ENCODE measurements at regions not wholly inside any gene's neighbourhood (a gene's known extent, or its start where the extent isn't known, plus 50 kb on each side); places are given as distances from the start of the nearest gene placed in this dataset.

DNA sequence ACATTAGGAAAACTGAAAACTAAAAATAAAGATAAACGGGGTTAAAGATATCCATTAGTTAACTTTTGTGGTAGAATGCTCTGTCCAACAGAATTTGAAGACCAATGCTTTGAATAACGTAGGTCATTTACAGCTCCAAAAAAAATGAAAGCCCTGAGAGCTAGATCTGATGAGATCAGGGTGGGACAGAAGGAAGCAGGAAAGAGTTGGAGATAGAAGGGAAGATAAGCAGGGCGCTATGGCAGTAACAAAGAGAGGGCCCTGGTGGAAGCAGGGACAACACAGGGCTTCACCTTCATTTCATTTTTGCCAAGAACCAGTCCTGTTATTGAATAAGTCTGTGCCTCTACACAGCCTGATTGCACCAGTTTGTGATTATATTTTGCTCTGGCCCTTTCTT is 51.0 kb upstream of the RGS8 start:
- DNase-seq (ENCODE audit: low spot score) (no peak), ATAC-seq (no peak)
- intact Hi-C loops (cut with DNase I): no loop called here

DNA sequence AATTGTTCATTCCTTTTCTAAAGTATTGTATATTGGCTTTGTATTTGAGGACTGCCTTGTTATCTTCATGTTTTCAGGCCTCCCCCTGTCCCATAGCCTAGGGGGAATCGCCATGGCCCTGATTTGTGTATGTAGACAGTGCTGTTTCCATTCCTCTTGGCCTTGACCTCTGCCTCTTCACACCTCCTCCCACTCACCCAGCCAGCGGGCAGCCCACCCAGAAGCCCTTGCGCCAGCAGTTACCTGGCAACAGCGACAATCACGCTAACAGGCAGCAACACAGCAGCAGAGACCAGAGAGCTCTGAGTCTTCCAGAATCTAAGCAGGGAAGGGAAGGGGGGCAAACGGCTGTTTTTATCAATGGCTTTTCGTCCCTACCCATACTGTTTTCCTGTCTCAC is 50.0 kb upstream of the NPL start:
- peak; percentile 60 for DNase-seq (ENCODE audit: low spot score)
- ATAC-seq: peak; percentile 83
- intact Hi-C loops (cut with DNase I): no loop called here

Measured in sciatic nerve (tissue), 2 donors.